GM19025 (cell line): ENCODE measurements at regions not wholly inside any gene's neighbourhood (a gene's known extent, or its start where the extent isn't known, plus 50 kb on each side); places are given as distances from the start of the nearest gene placed in this dataset.
"Not testable (repeated sequence)": the region's sequence is repeated elsewhere in the genome, so short reads cannot be mapped to it uniquely, and the experiment has no call there.

Experiments used
- ATAC-seq: cut with Tn5 transposase; IDR thresholded peaks from one replicate; pipeline ENCODE4 v1.9.1; 2021; ENCODE audit warnings: mild to moderate bottlenecking, low read depth, moderate library complexity; ENCODE audit not compliant: unreplicated experiment

DNA sequence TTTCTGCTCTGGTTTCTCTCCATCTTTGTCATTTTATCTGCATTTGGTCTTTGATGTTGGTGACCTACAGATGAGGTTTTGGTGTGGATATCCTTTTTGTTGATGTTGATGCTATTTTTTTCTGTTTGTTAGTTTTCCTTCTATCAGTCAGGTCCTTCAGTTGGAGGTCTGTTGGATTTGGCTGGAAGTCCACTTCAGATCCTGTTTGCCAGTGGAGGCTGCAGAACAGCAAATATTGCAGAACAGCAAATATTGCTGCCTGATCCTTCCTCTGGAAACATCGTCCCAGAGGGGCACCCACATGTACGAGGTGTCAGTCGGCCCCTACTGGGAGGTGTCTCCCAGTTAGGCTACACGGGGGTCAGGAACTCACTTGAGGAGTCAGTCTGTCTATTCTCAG, 265.4 kb upstream of the SYNCRIP start:
- ATAC-seq: not testable (repeated sequence)

DNA sequence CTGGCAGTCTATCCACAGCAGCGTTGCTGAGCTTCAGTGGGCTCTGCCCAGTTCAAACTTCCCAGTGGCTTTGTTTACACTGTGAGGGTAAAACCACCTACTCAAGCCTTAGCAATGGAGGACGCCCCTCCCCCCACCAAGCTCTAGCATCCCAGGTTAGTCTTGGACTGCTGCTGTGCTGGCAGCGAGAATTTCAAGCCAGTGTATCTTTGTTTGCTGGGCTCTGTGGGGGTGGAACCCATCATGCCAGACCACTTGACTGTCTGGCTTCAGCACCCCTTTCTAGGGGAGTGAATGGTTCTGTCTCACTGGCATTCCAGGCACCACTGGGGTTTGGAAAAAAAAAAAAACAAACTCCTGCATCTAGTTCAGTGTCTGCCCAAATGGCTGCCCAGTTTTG, 249.7 kb upstream of the SYNCRIP start:
- no peak for ATAC-seq

DNA sequence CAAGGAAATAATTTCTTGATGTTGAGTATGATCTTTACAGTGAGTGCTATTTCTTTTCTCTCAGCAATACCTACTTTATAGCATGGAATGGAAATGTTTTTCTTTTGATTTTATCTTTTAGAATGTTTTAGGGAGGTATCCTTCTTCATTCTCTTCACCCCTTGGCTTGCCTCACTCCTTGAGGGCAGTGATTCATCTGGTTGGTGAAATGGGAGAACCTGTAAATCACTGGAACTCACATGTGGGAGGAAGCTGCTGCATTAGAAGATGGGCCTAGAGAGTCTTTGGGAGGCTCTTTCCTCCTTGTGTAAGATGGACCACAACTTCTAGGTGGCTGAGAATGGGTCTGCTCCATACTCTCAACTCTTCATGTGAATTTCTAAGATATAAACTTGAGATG, 244.8 kb upstream of the SYNCRIP start:
- no peak for ATAC-seq

DNA sequence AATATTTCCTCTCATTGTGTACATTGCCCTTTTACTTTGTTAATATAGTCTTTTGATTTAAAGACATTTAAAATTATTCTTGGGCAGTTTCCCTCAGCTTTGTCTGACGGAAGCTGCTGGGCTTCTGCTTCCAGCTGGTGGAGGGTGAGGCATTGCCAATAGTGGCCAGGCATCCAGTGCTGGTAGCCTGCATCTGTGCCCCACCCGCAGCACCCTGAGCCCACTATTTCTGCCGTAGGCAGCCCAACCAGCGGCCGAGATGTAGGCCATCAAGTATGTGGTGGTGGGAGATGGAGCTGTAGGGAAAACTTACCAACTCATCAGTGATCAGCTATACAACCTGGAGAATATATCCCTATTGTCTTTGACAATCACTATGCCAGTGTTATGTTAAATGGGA, 226.0 kb upstream of the SYNCRIP start:
- no peak for ATAC-seq

DNA sequence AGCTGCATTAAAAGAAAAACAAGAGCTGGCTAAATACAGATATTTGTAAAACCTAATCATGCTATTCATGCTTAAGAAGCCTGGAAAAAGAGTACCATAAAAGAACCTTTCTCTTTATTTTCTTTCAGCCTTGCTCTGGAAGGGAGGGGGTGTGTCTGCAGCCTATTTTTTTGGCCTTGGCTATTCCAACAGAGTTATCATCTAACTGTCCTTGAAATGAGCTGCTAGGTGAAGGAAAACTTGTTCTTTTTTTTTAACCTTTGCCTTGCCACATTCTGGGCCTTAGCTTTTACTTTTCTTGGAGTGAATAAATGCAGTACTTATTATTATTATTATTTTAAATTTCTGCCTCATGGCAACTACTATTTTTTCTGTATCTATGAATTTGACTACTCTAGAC, 224.9 kb upstream of the SYNCRIP start:
- no peak for ATAC-seq

DNA sequence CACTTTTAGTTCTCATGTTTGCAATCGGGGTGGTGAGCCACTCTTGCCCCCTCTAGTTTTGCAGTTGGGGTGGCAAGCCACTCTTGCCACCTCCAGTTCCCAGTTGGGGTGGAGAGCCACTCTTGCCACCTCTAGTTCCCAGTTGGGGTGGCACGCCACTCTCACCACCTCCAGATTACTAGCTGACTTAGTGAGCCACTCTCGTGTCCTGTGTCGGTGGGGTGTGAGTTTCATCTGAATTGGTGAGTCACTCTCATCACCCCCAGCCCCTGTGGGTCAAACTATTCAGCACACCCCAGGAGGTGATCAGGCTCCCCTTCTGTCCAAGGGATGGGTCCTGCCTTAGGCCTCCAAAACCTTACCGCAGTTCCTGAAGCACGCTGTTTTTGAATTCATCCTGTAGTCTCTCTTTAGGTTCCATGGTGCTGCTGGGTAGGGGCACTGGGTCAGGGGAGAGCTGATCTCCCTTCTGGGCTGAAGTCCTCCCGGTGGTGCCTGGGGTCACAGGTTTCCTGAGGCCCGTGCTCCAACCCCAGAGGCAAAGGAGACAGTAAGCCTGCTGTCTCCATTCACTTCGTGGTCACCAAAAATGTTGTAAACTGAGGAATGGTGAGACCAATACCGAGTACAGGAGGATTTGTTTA, 224.2 kb upstream of the SYNCRIP start:
- no peak for ATAC-seq

DNA sequence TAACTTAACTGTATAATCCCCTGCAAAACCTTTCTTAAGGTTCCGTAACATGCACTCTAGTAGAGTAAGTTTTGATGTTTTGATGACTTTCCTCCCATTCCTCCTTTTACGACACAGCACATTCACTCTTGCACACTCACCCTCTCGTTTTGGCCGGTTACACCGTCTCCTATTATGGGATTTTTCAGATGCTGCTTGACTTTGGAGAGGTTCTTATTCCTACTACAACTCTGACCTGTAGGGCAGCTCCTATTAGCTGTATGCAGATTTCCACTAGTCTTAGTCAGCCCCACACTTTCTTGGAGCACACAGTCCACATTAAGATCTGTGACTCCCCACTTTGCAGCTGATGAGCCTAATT, 223.7 kb upstream of the SYNCRIP start:
- ATAC-seq: no peak

DNA sequence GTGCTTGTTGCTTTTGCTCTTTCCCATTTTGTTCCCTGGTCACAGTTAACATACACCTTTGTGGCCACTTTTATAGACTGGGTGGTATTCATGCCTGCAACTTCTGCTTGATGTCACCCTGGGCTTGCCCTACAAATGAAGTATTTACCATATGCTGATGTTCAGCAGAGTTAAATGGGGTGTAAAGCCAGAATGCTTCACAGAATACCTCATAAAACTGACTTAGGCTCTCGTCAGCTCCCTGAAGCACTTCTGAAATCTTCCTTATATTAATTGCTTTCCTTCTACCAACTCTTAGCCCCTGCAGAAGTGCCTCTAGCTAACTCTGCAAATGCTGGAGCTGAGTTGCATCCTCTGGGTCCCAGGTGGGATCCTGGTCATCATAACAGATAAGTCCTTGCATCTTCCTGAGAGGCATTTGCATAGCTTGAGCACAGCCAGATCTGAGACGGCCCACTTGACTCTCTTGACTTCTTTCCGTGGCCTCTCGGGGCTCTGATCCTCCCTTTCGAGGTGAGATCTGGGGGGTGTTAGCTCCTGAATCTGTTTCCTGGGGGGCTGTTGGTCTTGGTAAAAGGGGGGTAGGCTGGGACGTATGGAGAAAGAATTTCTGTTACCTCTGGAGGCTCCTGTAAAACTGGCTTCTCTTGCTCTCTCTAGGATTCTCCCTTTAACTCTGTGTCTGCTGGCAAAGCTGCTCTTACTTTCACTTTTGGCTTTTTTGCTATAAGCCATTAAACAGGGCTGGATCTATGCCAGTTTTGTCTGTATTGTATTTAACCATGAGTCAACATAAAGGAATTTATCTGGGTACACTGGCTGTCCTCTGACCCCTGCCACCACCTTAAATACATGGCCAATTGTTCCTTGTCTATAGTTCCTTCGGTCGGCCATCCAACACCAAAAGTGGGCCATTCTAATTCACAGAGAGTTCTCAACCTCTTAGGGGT, 223.0 kb upstream of the SYNCRIP start:
- no peak for ATAC-seq

DNA sequence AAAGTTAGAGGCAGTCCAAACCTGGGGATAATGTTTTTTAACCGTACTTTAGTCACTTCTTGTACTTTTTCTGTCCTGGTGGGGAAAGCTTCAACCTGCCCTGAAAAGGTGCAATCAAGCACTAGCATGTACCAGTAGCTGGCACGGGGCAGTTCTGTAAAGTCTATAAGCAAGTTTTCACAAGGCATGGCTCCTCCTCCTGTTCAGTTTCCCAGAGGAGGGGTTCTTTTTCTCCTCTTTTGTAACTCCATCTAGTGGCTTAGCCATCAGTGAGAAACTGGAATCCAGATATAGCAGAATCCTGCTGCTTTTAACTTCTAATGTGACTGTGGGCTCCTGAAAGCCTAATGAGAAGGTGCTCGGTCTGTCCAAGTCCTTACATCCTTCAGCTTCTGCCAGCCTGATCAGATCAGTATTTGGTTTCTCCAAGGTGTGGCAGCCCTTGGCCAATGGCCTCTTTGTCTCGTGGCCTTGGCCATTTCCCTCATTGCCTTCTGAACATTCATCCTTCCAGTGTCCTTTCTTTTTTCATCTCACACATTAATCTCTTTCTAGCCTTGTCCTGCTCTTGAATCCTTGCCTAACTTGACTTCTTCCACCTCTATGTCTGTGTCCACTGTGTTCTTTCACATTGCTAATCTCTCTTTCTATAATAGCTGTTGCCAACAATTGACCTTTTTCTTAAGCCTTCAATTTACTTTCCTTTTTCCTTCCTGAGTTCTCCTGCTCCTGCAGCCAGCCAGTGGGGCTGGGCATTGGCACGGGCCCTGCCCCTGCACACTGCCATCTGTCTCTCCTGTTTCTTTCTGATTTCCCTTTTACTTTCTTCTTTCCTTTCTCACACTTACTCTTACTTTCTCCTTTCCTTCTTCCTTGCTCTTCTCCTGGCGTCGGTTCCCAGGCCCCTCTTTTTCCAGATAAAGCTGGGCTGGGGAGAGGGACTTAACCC, 222.0 kb upstream of the SYNCRIP start:
- no peak for ATAC-seq

DNA sequence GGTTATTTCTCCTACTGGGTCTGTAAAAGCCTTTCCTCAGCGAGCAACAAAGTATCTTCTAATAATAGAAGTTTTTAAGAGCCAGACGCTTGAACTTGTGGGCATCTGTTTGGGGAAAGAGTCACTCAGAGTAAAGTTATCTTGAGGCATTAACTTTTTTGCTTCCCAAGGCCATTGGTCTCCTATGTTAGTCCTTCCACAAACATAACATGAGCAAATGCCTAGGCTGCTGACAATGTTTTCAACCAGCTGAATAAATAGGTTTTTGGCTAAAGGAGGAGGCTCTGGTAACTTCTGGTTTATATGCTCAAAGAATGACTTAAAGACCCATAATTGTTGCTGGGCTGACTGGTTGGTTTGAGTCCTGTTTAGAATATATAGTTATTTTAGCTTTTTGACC, 213.5 kb upstream of the SYNCRIP start:
- ATAC-seq: no peak

DNA sequence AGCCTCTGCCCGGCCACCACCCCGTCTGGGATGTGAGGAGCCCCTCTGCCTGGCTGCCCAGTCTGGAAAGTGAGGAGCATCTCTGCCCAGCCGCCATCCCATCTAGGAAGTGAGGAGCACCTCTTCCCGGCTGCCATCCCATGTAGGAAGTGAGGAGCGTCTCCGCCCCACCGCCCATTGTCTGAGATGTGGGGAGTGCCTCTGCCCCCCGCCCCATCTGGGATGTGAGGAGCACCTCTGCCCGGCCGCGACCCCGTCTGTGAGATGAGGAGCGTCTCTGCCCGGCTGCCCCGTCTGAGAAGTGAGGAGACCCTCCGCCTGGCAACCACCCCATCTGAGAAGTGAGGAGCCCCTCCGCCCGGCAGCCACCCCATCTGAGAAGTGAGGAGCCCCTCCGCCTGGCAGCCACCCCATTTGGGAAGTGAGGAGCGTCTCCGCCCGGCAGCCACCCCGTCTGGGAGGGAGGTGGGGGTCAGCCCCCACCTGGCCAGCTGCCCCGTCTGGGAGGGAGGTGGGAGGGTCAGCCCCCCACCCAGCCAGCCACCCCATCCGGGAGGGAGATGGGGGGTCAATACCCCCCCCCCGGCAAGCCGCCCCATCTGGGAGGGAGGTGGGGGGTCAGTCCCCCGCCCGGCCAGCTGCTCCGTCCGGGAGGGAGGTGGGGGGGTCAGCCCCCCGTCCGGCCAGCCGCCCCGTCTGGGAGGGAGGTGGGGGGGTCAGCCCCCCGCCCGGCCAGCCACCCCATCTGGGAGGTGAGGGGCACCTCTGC, 195.8 kb upstream of the SYNCRIP start:
- ATAC-seq: not testable (repeated sequence)

DNA sequence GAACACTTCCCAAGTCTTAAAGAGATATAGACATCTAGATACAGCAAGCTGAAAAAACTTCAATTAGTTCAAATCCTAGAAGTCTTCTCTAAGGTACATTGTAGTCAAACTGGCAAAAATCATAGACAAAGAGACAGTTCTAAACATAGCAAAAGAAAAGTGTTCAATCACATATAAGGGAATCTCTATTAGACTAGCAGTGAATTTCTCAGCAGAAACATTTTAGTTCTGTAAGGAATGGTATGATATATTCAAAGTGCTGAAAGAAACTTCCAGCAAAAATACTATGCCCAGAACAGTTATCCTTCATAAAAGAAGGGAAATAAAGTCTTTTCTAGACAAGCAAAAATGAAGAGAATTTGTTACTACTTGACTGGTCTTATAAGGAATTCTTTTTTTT, 186.3 kb upstream of the SYNCRIP start:
- no peak for ATAC-seq

DNA sequence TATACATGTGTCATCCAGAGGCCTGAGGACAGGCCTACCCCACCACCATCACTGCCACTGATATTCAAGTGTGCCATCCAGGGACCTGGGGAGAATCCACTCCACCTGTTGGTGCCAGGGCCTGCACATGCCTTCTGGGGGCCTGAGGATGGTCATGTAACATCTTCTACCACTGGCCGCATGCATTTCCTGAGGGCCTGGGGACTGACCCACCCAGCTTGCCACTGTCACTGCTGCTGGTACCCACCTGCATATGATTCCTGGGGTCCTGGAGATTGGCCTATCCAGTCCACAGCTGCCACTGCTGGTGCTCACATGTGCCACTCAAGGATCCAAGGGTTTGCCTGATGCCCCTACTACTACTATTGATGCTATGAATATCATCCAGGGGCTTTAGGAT, 184.3 kb upstream of the SYNCRIP start:
- no peak for ATAC-seq

DNA sequence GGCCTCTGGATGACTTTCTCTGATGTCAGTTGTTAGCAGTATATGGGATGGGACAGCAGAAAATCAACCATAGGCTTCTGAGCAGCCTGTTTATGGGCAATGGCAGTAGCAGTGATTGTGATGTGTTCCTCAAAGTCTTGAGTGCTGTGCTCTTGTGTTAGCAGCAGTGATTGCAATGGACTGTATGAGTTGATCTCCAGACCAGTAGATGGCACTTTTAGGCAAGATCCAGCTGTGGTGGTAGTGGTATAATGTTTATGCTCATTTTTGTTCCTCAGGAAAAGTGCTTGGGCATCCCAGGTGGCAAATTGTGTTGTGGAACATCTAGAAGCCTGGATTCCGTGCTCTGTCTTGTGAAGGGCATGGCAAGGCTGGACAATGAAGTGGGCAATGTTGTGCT, 181.6 kb upstream of the SYNCRIP start:
- no peak for ATAC-seq

DNA sequence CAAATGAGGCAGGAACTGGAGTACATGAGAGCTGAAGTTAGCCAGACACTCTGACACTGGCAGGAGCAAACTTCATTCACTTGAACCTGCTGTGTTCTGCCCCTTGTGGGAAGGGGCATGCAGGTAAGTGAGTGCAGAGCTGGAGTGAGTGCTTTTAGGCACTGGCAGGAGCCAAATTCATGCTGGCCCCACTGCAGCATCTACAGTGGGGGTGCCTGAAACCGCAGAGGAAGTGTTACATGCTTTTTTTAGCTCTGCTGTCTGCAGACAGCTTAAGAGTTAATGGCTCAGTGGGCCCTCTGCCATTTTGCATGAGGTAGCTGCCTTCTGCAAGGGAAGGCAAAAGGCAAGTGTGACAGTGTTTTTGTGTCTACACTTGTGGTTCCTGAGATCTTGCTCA, 167.9 kb upstream of the SYNCRIP start:
- no peak for ATAC-seq

DNA sequence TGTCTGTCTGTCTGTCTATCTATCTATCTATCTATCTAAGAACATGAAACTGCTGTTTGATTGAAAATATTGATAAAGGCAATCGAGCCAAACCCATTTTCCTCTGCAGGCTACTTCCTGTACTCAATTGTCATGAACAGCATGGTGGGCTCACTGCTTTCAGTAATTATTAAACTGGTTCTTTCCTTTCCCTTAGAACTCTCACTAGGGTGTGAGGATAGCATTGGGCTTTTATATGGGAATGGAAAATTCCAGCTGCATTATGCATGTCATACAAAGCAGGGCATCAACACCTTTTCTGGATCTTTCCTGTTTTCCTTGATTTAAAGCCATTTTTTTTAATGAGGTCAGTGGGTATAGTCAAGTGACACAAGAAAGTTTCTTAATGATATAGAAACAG, 161.0 kb upstream of the SYNCRIP start:
- no peak for ATAC-seq

DNA sequence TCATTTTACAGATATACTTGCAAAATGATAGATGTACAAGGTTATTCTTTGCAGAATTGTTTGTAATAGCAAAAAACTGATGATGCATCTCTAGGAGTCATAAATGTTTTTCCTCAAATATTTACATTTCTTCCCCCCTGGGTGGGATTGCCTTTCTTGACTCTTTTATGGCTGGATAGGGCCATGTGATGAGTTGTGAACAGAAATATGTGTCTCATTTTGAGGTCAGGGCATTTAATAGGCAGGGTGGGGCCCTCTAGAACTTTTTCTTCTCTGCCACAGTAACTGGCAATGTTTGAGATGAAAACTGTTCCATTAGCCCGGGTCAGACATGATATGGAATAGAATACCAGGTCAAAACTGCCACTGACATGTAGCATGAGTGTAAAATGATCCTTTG, 159.5 kb upstream of the SYNCRIP start:
- ATAC-seq: no peak

DNA sequence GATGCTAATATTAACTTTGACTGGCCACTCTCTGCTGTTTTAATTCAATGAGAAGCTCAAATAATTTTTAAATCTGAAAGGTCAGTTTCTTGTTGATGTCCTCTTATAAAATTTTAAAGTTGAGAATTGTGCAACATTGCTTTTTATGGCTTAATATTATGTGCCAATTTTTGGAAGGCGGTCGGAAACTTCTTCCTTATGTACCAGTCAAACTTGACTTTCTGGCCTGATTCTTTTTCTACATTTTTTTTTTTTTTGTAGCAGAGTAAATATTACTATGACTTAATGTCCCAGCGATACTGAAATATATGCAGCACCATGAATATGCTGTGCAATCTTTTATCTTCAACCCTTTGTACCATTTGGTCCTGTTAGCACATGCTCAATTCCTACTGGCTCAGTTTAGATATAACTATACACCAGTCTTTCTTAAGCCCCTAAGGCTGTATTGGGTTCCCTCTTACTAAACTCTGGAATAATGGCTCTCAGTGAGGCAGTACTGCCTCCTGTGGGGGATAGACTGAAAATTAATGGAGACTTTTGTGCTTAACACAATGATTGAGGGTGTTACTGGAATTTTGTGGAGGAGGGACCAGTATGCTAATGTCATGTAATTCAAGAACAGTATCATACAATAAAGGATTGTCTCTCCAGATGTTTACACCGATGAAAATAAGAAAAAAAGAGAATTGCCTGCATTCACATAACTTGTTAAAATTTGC, 156.4 kb upstream of the SYNCRIP start:
- no peak for ATAC-seq

DNA sequence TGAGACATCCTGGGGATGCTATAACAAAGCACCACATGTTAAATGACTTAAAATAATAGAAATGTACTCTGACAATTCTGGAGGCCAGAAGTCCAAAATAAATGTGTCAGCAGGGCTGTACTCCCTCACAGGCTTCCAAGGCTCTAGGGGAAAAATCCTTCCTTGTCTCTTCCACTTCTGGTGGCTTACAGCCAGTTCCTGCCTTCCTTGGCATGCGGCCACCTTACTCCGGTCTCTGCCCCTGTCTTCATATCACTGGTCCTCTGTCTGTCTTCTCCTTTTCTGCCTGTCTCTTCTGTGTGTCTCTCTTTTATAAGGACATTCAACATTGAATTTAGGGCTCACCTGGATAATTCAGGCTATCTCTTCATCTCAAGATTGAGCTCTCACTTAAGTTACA, 155.3 kb upstream of the SYNCRIP start:
- no peak for ATAC-seq

DNA sequence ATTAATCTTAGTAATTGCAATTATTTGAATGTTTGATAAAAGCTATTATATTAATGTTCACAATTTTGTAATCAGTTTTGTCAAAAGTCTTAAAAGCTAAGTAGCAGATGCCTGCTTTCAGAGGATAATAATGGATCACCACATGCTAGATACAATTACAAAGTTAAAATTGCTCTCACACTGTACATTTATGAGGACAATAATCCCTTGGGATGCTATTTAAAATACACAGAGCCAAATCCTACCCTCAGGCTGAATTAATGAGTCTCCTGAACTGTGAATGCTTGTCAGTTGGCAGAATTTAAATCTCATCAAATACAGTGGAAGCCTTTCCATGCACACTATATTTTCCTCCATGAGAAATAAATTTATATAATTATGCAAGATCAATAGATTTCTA, 153.3 kb upstream of the SYNCRIP start:
- ATAC-seq: no peak
